ENCODE measurements at regions not wholly inside any gene's neighbourhood (a gene's known extent, or its start where the extent isn't known, plus 50 kb on each side); places are given as distances from the start of the nearest gene placed in this dataset.

- Histone ChIP-seq H3K4me2 (no peak overlapping the region), H3K27ac (ENCODE audit: low read depth in 2 of 2, low read length in 1 of 2) (peak overlapping the region; percentile 54 to 55; a peak in 3 of 4 replicates), H4K20me1 (ENCODE audit: insufficient read depth) (no peaks in the 10 kb centered on the region), H3K9me3 (no peaks in the 10 kb centered on the region), H3K36me3 (replicated peaks in 1 of 2; ENCODE audit: control insufficient read depth in 1 of 2, insufficient read depth in 2 of 2, low read length in 1 of 2) (no peaks in the 10 kb centered on the region), H3K9me2 (no peaks in the 10 kb centered on the region), H2AFZ (ENCODE audit: low read depth) (no peak overlapping the region), H3K9ac (no peak overlapping the region), H3F3A (replicated peaks; ENCODE audit: insufficient read depth) (no peaks in the 10 kb centered on the region), H3K27me3 (ENCODE audit: insufficient read depth) (no peaks in the 10 kb centered on the region), H3K79me2 (ENCODE audit: insufficient read depth) (no peaks in the 10 kb centered on the region), H3K4me1 (ENCODE audit: control insufficient read depth in 1 of 2, insufficient read depth in 2 of 2, low read depth in 1 of 2, low read length in 1 of 2) (peaks cover 5 to 8% of the 10 kb centered on the region in 2 experiments; a peak in 2 of 4 replicates), H3K4me3 (ENCODE audit: low read depth in 2 of 2, low read length in 1 of 2) (no peak overlapping the region)
- TF ChIP-seq FOXM1 (IDR thresholded peaks at IDR 0.05; ENCODE audit: low read depth) (no peak), MXI1 (IDR thresholded peaks at IDR 0.05; ENCODE audit: low read depth, low read length) (peak; percentile 32; the same call in 1 of the 2 replicates), GATA2 (CRISPR knock-in tag; IDR thresholded peaks at IDR 0.05) (peak; percentile 62)
- TF ChIP-seq, protein P1, sequence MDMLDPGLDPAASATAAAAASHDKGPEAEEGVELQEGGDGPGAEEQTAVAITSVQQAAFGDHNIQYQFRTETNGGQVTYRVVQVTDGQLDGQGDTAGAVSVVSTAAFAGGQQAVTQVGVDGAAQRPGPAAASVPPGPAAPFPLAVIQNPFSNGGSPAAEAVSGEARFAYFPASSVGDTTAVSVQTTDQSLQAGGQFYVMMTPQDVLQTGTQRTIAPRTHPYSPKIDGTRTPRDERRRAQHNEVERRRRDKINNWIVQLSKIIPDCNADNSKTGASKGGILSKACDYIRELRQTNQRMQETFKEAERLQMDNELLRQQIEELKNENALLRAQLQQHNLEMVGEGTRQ (IDR thresholded peaks at IDR 0.05; ENCODE audit: borderline replicate concordance, low read depth, low read length), result no peak
- WGBS (ENCODE audit: low lambda C conversion rate), result 48% methylated on average over 11 of the region's 11 CpGs
- ChIA-PET POLR2A (no interaction called here), CTCF (interaction anchor here (0.8 to 7.7 kb wide), 6 partner anchors 12 to 392 kb away, joined by 3 to 76 read pairs (median 4); no protein-coding TSS in a partner anchor)
- DNase-seq, result peak; percentile 57
Measured at GRCh38 chr15:91694131-91694830, 159.2 kb upstream of the SLCO3A1 start.

DNA sequence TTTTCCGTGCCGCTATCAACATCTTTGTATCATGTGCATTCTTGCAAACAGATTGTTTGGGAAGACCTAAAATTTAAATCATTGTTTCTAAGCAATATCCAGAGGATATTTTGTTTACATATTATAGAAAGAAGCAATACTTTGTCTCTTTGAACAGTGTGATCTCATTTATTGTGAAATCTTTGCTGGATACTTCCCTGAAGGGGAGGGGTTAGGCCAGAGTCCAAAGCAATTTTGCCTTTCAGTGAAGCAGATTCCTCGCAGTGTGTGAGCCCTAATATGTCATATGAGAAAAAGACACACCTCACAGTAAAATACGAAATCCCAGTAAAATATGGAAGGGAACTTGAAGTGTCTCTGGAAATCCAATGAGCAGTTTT lies 158.7 kb upstream of the SLCO3A1 start:
- Histone ChIP-seq H3K4me3 (ENCODE audit: low read depth in 2 of 2, low read length in 1 of 2) (no peak overlapping the region), H3K4me2 (no peak overlapping the region), H3K27ac (ENCODE audit: low read depth in 2 of 2, low read length in 1 of 2) (peak overlapping the region; percentile 54 to 55; a peak in 3 of 4 replicates), H2AFZ (ENCODE audit: low read depth) (no peak overlapping the region), H3K36me3 (replicated peaks in 1 of 2; ENCODE audit: control insufficient read depth in 1 of 2, insufficient read depth in 2 of 2, low read length in 1 of 2) (no peaks in the 10 kb centered on the region), H3K9me2 (no peaks in the 10 kb centered on the region), H3K4me1 (ENCODE audit: control insufficient read depth in 1 of 2, insufficient read depth in 2 of 2, low read depth in 1 of 2, low read length in 1 of 2) (peaks cover 5 to 8% of the 10 kb centered on the region in 2 experiments; a peak in 2 of 4 replicates), H3K27me3 (ENCODE audit: insufficient read depth) (no peaks in the 10 kb centered on the region), H3K79me2 (ENCODE audit: insufficient read depth) (no peaks in the 10 kb centered on the region), H3K9ac (no peak overlapping the region), H3K9me3 (no peaks in the 10 kb centered on the region), H4K20me1 (ENCODE audit: insufficient read depth) (no peaks in the 10 kb centered on the region), H3F3A (replicated peaks; ENCODE audit: insufficient read depth) (no peaks in the 10 kb centered on the region)
- peak; percentile 5 for DNase-seq
- CTCF ChIA-PET, result interaction anchor here (0.8 to 7.7 kb wide), 3 partner anchors 11 to 392 kb away, joined by 3 to 76 read pairs (median 4); no protein-coding TSS in a partner anchor
- TF ChIP-seq FOSL2 (IDR thresholded peaks at IDR 0.05; ENCODE audit: borderline replicate concordance, low read depth), result no peak
- TF ChIP-seq, protein P1 (IDR thresholded peaks at IDR 0.05; ENCODE audit: borderline replicate concordance, low read depth, low read length), result no peak
- TF ChIP-seq FOXJ3 (CRISPR knock-in tag; IDR thresholded peaks at IDR 0.05), result no peak
- 59% methylated on average over 4 of the region's 4 CpGs for WGBS (ENCODE audit: low lambda C conversion rate)
- POLR2A ChIA-PET, result no interaction called here

- no peak overlapping the region for H3K4me2 ChIP-seq
- CTCF ChIA-PET, result interaction anchor here (7.7 kb wide), 1 partner anchor 10 kb away, joined by 76 read pairs; no protein-coding TSS in a partner anchor
- no peaks in the 10 kb centered on the region for H4K20me1 ChIP-seq (ENCODE audit: insufficient read depth)
- H2AFZ ChIP-seq (ENCODE audit: low read depth), result no peak overlapping the region
- TF ChIP-seq ELF1 (IDR thresholded peaks at IDR 0.05) (no peak), TCF12 (IDR thresholded peaks at IDR 0.05) (no peak), RFX5 (IDR thresholded peaks at IDR 0.05; ENCODE audit: low read length) (no peak), SIN3A (IDR thresholded peaks at IDR 0.05; ENCODE audit: borderline replicate concordance, low read depth, low read length) (no peak), FOSL2 (IDR thresholded peaks at IDR 0.05; ENCODE audit: borderline replicate concordance, low read depth) (no peak), IRF3 (IDR thresholded peaks at IDR 0.05; ENCODE audit: low read depth, low read length) (no peak), RCOR1 (IDR thresholded peaks at IDR 0.05; ENCODE audit: low read length) (no peak), TAF1 (IDR thresholded peaks at IDR 0.05; ENCODE audit: borderline replicate concordance, low read depth, low read length) (no peak), POLR2AphosphoS5 (IDR thresholded peaks at IDR 0.05; ENCODE audit: low read depth, low read length) (no peak), NRF1 (IDR thresholded peaks at IDR 0.05; ENCODE audit: low read depth, low read length) (no peak)
- TF ChIP-seq, protein P2, sequence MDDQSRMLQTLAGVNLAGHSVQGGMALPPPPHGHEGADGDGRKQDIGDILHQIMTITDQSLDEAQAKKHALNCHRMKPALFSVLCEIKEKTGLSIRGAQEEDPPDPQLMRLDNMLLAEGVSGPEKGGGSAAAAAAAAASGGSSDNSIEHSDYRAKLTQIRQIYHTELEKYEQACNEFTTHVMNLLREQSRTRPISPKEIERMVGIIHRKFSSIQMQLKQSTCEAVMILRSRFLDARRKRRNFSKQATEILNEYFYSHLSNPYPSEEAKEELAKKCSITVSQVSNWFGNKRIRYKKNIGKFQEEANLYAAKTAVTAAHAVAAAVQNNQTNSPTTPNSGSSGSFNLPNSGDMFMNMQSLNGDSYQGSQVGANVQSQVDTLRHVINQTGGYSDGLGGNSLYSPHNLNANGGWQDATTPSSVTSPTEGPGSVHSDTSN (IDR thresholded peaks at IDR 0.05), result no peak
- no peaks in the 10 kb centered on the region for H3K9me3 ChIP-seq
- H3K27ac ChIP-seq (ENCODE audit: low read depth in 2 of 2, low read length in 1 of 2), result no peak overlapping the region
- no peaks in the 10 kb centered on the region for H3K9me2 ChIP-seq
- H3K9ac ChIP-seq, result no peak overlapping the region
- H3K4me1 ChIP-seq (ENCODE audit: control insufficient read depth in 1 of 2, insufficient read depth in 2 of 2, low read depth in 1 of 2, low read length in 1 of 2), result peaks cover 5 to 8% of the 10 kb centered on the region in 2 experiments; a peak in 2 of 4 replicates
- H3K27me3 ChIP-seq (ENCODE audit: insufficient read depth), result no peaks in the 10 kb centered on the region
- H3K79me2 ChIP-seq (ENCODE audit: insufficient read depth), result no peaks in the 10 kb centered on the region
- POLR2A ChIA-PET, result no interaction called here
- H3K36me3 ChIP-seq (replicated peaks in 1 of 2; ENCODE audit: control insufficient read depth in 1 of 2, insufficient read depth in 2 of 2, low read length in 1 of 2), result no peaks in the 10 kb centered on the region
- WGBS (ENCODE audit: low lambda C conversion rate), result 72% methylated on average over 8 of the region's 8 CpGs
- no peaks in the 10 kb centered on the region for H3F3A ChIP-seq (replicated peaks; ENCODE audit: insufficient read depth)
- H3K4me3 ChIP-seq (ENCODE audit: low read depth in 2 of 2, low read length in 1 of 2), result no peak overlapping the region
- no peak for DNase-seq
Measured at GRCh38 chr15:91695799-91696198, 157.7 kb upstream of the SLCO3A1 start.
